HepG2 (cell line): ENCODE measurements at regions not wholly inside any gene's neighbourhood (a gene's known extent, or its start where the extent isn't known, plus 50 kb on each side); places are given as distances from the start of the nearest gene placed in this dataset.

Experiments used
- ATAC-seq: fragments of 200-7000 bp; cut with Tn5 transposase; 3 replicates; pipeline ENCODE4 v1.9.1; 2020; ENCODE audit warnings: mild to moderate bottlenecking, moderate library complexity
- BruUV-seq: library from RNA; stranded (reverse); fragments of 400-500 nt; replicated peaks from 2 replicates; lab custom pipeline; 2021; lab: Mats Ljungman, UMichigan
- CTCF ChIA-PET: fragments of 300-600 bp; formaldehyde crosslinking; extraction: SDS; loops from one replicate; lab custom pipeline; 2021; ENCODE audit warnings: low total read pairs, inconsistent platforms, low intra/inter-chr PET ratio; lab: Yijun Ruan, JAX
- POLR2A ChIA-PET: fragments of 350-600 bp; sonication (Branson Sonifier 250); formaldehyde crosslinking; loops from one replicate; lab custom pipeline; 2020; ENCODE audit warnings: antibody characterized with exemption, inconsistent platforms; lab: Yijun Ruan, JAX
- DNase-seq: peaks from one replicate; pipeline ENCODE4 v3.0.0-alpha.2; 2015; ENCODE audit warnings: low spot score
- FAIRE-seq: peaks from 3 replicates; lab custom pipeline; 2011; peaks lifted over from hg19 to GRCh38; lab: Jason Lieb, UNC
- H2AFZ ChIP-seq: one replicate; pipeline ENCODE4 v1.6.1; 2011; ENCODE audit warnings: low read length, inconsistent platforms
- H3K27ac ChIP-seq: fragments of 300-600 bp; 3 replicates; pipeline ENCODE4 v1.8.0; 2011; ENCODE audit warnings: mixed run types, mild to moderate bottlenecking, mixed read lengths, low read length, inconsistent platforms; ENCODE audit not compliant: insufficient read depth; ENCODE audit errors: extremely low read length
- H3K27me3 ChIP-seq, 2 experiments: fragments of 200-600 bp in 1 of 2; 2 replicates in 1 of 2; 3 replicates in 1 of 2; pipeline versions ENCODE4 v1.6.0 to v1.8.0; 2011; ENCODE audit warnings: low read length in 2 of 2, mild to moderate bottlenecking in 2 of 2, moderate library complexity in 2 of 2, inconsistent platforms in 1 of 2; ENCODE audit not compliant: insufficient read depth in 2 of 2, control insufficient read depth in 1 of 2
- H3K36me3 ChIP-seq, 2 experiments: fragments of 200-600 bp in 1 of 2; replicated peaks in 1 of 2; 2 replicates in 1 of 2; 3 replicates in 1 of 2; pipeline versions ENCODE4 v1.5.1 to v1.8.0; 2011; ENCODE audit warnings: low read length in 2 of 2, inconsistent platforms in 1 of 2; ENCODE audit not compliant: insufficient read depth in 2 of 2, control insufficient read depth in 1 of 2
- H3K4me1 ChIP-seq: 2 replicates; pipeline ENCODE4 v1.5.1; 2012; ENCODE audit warnings: low read length, inconsistent platforms; ENCODE audit not compliant: insufficient read depth
- H3K4me2 ChIP-seq: 2 replicates; pipeline ENCODE4 v1.6.0; 2011; ENCODE audit warnings: low read depth, low read length, inconsistent platforms
- H3K4me3 ChIP-seq, 3 experiments: fragments of 200-600 bp in 1 of 3; sonication (generic), shearing (Covaris generic) in 1 of 3; replicated peaks in 1 of 3; 2 replicates each; pipeline ENCODE4 v1.5.1; 2011 to 2016; ENCODE audit warnings: low read length in 3 of 3, inconsistent platforms in 2 of 3, low read depth in 2 of 3, mild to moderate bottlenecking in 2 of 3, control low read depth in 1 of 3, mixed read lengths in 1 of 3; ENCODE audit not compliant: insufficient read depth in 1 of 3
- H3K79me2 ChIP-seq: one replicate; pipeline ENCODE4 v1.6.1; 2011; ENCODE audit warnings: low read length, inconsistent platforms; ENCODE audit not compliant: insufficient read depth
- H3K9ac ChIP-seq: 2 replicates; pipeline ENCODE4 v1.6.0; 2011; ENCODE audit warnings: mild to moderate bottlenecking, low read depth, low read length, inconsistent platforms; ENCODE audit not compliant: insufficient read depth
- H3K9me3 ChIP-seq: 2 replicates; pipeline ENCODE4 v1.5.1; 2012; ENCODE audit warnings: mild to moderate bottlenecking, low read length
- H4K20me1 ChIP-seq: 2 replicates; pipeline ENCODE4 v1.6.0; 2011; ENCODE audit warnings: inconsistent platforms, mild to moderate bottlenecking, low read length, moderate library complexity; ENCODE audit not compliant: insufficient read depth
- BATF2 ChIP-seq: sonication (generic); formaldehyde crosslinking; IDR thresholded peaks from 2 replicates; pipeline ENCODE4 v1.8.0; 2022; ENCODE audit warnings: mild to moderate bottlenecking, missing genetic modification reagents, moderate library complexity
- DMAP1 ChIP-seq: IDR thresholded peaks from 2 replicates; pipeline ENCODE4 v1.6.1; 2016
- DPF2 ChIP-seq: sonication (generic); formaldehyde crosslinking; IDR thresholded peaks from 2 replicates; pipeline ENCODE4 v1.4.0; 2020; ENCODE audit warnings: mild to moderate bottlenecking, low read depth, missing genetic modification reagents, borderline replicate concordance
- ETV5 ChIP-seq: IDR thresholded peaks from 2 replicates; pipeline ENCODE4 v1.6.1; 2018; ENCODE audit warnings: missing biosample characterization, missing genetic modification reagents, inconsistent platforms, borderline replicate concordance
- FOXK2 ChIP-seq: fragments of 450-650 bp; IDR thresholded peaks from 2 replicates; pipeline ENCODE4 v1.6.1; 2016
- GATAD2A ChIP-seq: IDR thresholded peaks from 2 replicates; pipeline ENCODE4 v1.6.1; 2016
- MYPOP ChIP-seq: sonication (generic); formaldehyde crosslinking; IDR thresholded peaks from 2 replicates; pipeline ENCODE4 v1.8.1; 2023; ENCODE audit warnings: mild to moderate bottlenecking, moderate library complexity, missing genetic modification reagents
- NFIC ChIP-seq: IDR thresholded peaks from 2 replicates; pipeline ENCODE4 v1.6.1; 2012; ENCODE audit warnings: mild to moderate bottlenecking, low read length, inconsistent platforms
- NONO ChIP-seq, 2 experiments: fragments of 450-650 bp in 1 of 2; sonication (generic) in 1 of 2; formaldehyde crosslinking in 1 of 2; IDR thresholded peaks in 1 of 2; conservative IDR thresholded peaks in 1 of 2; 2 replicates each; pipeline versions ENCODE4 v1.6.1 to v1.8.0; 2017 to 2022; ENCODE audit warnings: mild to moderate bottlenecking in 1 of 2, missing genetic modification reagents in 1 of 2, moderate library complexity in 1 of 2
- NR2F2 ChIP-seq: IDR thresholded peaks from 2 replicates; pipeline ENCODE4 v1.6.1; 2012; ENCODE audit warnings: low read depth, inconsistent platforms, borderline replicate concordance
- PAF1 ChIP-seq: IDR thresholded peaks from 2 replicates; pipeline ENCODE4 v1.6.1; 2016; ENCODE audit warnings: missing genetic modification reagents, missing compliant biosample characterization
- SSRP1 ChIP-seq: IDR thresholded peaks from 2 replicates; pipeline ENCODE4 v1.6.1; 2016; ENCODE audit warnings: control low read depth
- ZMAT3 ChIP-seq: sonication (generic); formaldehyde crosslinking; conservative IDR thresholded peaks from 2 replicates; pipeline ENCODE4 v1.7.0; 2021; ENCODE audit warnings: missing genetic modification reagents
- ZNF180 ChIP-seq: sonication (generic); formaldehyde crosslinking; IDR thresholded peaks from 2 replicates; pipeline ENCODE4 v1.4.0; 2020; ENCODE audit warnings: low read depth, missing genetic modification reagents, borderline replicate concordance
- ZNF225 ChIP-seq: sonication (generic); formaldehyde crosslinking; IDR thresholded peaks from 2 replicates; pipeline ENCODE4 v1.4.0; 2020; ENCODE audit warnings: mild to moderate bottlenecking, missing genetic modification reagents
- ZNF235 ChIP-seq: sonication (generic); formaldehyde crosslinking; IDR thresholded peaks from 2 replicates; pipeline ENCODE4 v1.8.1; 2023; ENCODE audit warnings: mild to moderate bottlenecking, missing genetic modification reagents, borderline replicate concordance
- ZNF24 ChIP-seq: fragments of 450-650 bp; IDR thresholded peaks from 2 replicates; pipeline ENCODE4 v1.6.1; 2017; ENCODE audit warnings: antibody characterized with exemption, mild to moderate bottlenecking
- ZNF562 ChIP-seq: sonication (generic); formaldehyde crosslinking; IDR thresholded peaks from 2 replicates; pipeline ENCODE4 v1.8.0; 2022; ENCODE audit warnings: missing genetic modification reagents, borderline replicate concordance
- WGBS: methylation state at CpG from one replicate; pipeline ENCODE4 v1.1.6; 2017; ENCODE audit warnings: low lambda C conversion rate; 5-methylcytosine and 5-hydroxymethylcytosine counted together
- in situ Hi-C: cut with HindIII; loops from 2 replicates; pipeline ENCODE4 v1.10.0; 2017; ENCODE audit warnings: low pct_unique_long_range_greater_than_20kb; ENCODE audit not compliant: extremely low pct_ligation_motif_present
- intact Hi-C: fragments of 100-400 bp; cut with micrococcal nuclease; formaldehyde crosslinking; loops from one replicate; pipeline ENCODE4 v1.10.0; 2022; ENCODE audit not compliant: unreplicated experiment
- TF ChIP-seq, protein P1 (sequence below): sonication (generic); formaldehyde crosslinking; IDR thresholded peaks from 2 replicates; pipeline ENCODE4 v1.4.0; 2020; ENCODE audit warnings: missing genetic modification reagents

GRCh38 chr4:137707102-137707620 lies 174.9 kb upstream of the PCDH18 start:
- H3K27ac ChIP-seq, result no peak overlapping the region
- H3K9me3 ChIP-seq, result no peaks in the 10 kb centered on the region
- H3K79me2 ChIP-seq, result no peaks in the 10 kb centered on the region
- ChIA-PET CTCF (no interaction called here), POLR2A (no interaction called here)
- no peak overlapping the region for H2AFZ ChIP-seq
- no TSS peak for BruUV-seq
- in situ Hi-C loops, result no loop called here
- FAIRE-seq, result no peak
- ATAC-seq, result no peak
- H3K4me3 ChIP-seq, result no peak overlapping the region
- TF ChIP-seq ZNF24 (no peak), ZNF225 (CRISPR knock-in tag) (no peak), ZNF562 (CRISPR knock-in tag) (no peak), NFIC (no peak)
- DNase-seq, result no peak
- H4K20me1 ChIP-seq, result no peaks in the 10 kb centered on the region
- intact Hi-C loops, result no loop called here
- H3K27me3 ChIP-seq, result no peaks in the 10 kb centered on the region
- no peaks in the 10 kb centered on the region for H3K36me3 ChIP-seq
- H3K9ac ChIP-seq, result no peak overlapping the region
- H3K4me1 ChIP-seq, result no peaks in the 10 kb centered on the region
- H3K4me2 ChIP-seq, result no peak overlapping the region

DNA sequence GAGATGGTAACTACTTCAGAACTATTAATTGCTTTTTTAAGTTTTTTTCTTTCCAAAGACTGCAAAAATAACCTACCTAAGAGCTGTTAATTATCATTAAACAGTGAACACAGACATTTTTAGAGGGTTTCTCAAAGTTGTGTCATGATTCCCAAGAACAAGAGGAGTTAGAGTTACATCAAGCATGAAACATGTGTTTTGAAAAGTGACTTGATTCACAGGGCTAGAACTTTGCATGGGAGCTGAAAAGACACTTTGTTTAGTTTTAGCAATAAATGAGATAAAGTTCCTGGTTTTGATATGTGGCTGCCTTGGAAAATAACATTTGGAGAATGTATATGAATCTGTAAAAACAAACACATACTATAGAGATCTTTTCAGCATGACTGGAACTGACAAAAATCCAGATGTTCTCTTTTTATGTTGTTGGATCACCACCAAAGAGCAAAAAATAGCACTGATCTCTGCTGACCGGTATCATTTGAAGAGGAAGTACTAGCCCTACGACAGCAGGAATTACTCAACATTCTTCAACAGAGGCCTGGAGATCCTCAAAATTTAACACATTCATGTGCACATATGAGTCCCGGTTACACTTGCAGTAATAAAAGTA lies 173.0 kb upstream of the PCDH18 start:
- H3K9me3 ChIP-seq, result no peaks in the 10 kb centered on the region
- no peaks in the 10 kb centered on the region for H4K20me1 ChIP-seq
- in situ Hi-C loops (no loop called here), intact Hi-C loops (no loop called here)
- no peaks in the 10 kb centered on the region for H3K27me3 ChIP-seq
- CTCF ChIA-PET, result no interaction called here
- H3K27ac ChIP-seq, result no peak overlapping the region
- H3K36me3 ChIP-seq, result no peaks in the 10 kb centered on the region
- H3K79me2 ChIP-seq, result no peaks in the 10 kb centered on the region
- H3K4me3 ChIP-seq, result no peak overlapping the region
- FAIRE-seq, result no peak
- WGBS, result 14% methylated on average over 3 of the region's 3 CpGs
- no peak for ATAC-seq
- POLR2A ChIA-PET, result no interaction called here
- H2AFZ ChIP-seq, result no peak overlapping the region
- no TSS peak for BruUV-seq
- no peaks in the 10 kb centered on the region for H3K4me1 ChIP-seq
- DNase-seq, result no peak
- no peak overlapping the region for H3K4me2 ChIP-seq
- no peak for TF ChIP-seq ZNF235 (CRISPR knock-in tag)
- TF ChIP-seq, protein P1, sequence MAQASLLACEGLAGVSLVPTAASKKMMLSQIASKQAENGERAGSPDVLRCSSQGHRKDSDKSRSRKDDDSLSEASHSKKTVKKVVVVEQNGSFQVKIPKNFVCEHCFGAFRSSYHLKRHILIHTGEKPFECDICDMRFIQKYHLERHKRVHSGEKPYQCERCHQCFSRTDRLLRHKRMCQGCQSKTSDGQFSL (CRISPR knock-in tag), result no peak
- no peak for TF ChIP-seq FOXK2
- TF ChIP-seq ETV5 (CRISPR knock-in tag), result no peak
- TF ChIP-seq DMAP1, result no peak
- no peak for TF ChIP-seq NONO (IDR thresholded peaks at IDR 0.05)
- TF ChIP-seq NONO (CRISPR knock-in tag; conservative IDR thresholded peaks at IDR 0.05), result no peak
- TF ChIP-seq PAF1, result no peak
- no peak for TF ChIP-seq BATF2 (CRISPR knock-in tag)
- TF ChIP-seq NR2F2, result no peak
- no peak for TF ChIP-seq ZNF180
- no peak for TF ChIP-seq SSRP1
- TF ChIP-seq ZMAT3, result no peak
- TF ChIP-seq DPF2, result no peak
- TF ChIP-seq GATAD2A (CRISPR knock-in tag), result no peak
- no peak for TF ChIP-seq MYPOP (CRISPR knock-in tag)
- H3K9ac ChIP-seq, result no peak overlapping the region
